HepG2 (cell line): ENCODE measurements at regions not wholly inside any gene's neighbourhood (a gene's known extent, or its start where the extent isn't known, plus 50 kb on each side); places are given as distances from the start of the nearest gene placed in this dataset.

Experiments
- BCL6 ChIP-seq: IDR thresholded peaks from 2 replicates; pipeline ENCODE4 v1.6.1; 2016; ENCODE audit warnings: missing genetic modification reagents, missing compliant biosample characterization
- DPF2 ChIP-seq: sonication (generic); formaldehyde crosslinking; IDR thresholded peaks from 2 replicates; pipeline ENCODE4 v1.4.0; 2020; ENCODE audit warnings: mild to moderate bottlenecking, low read depth, missing genetic modification reagents, borderline replicate concordance
- NFYB ChIP-seq: sonication (generic); formaldehyde crosslinking; IDR thresholded peaks from 2 replicates; pipeline ENCODE4 v1.4.0; 2020; ENCODE audit warnings: missing genetic modification reagents
- POLR2A ChIP-seq, 2 experiments: IDR thresholded peaks; 2 replicates each; pipeline ENCODE4 v1.6.1; 2011; ENCODE audit warnings: low read depth in 2 of 2, low read length in 2 of 2, mild to moderate bottlenecking in 1 of 2, moderate library complexity in 1 of 2; ENCODE audit not compliant: insufficient read depth in 1 of 2
- RFX5 ChIP-seq: IDR thresholded peaks from 2 replicates; pipeline ENCODE4 v1.6.1; 2011; ENCODE audit warnings: low read depth, low read length, improper control_type of control experiment
- SAFB2 ChIP-seq: sonication (generic); formaldehyde crosslinking; IDR thresholded peaks from 2 replicates; pipeline ENCODE4 v1.5.1; 2020; ENCODE audit warnings: missing genetic modification reagents, low read depth, mild to moderate bottlenecking, borderline replicate concordance
- SMAD1 ChIP-seq: sonication (generic); formaldehyde crosslinking; IDR thresholded peaks from 2 replicates; pipeline ENCODE4 v1.4.0; 2020; ENCODE audit warnings: missing genetic modification reagents, low read depth, mild to moderate bottlenecking, borderline replicate concordance
- STAG1 ChIP-seq: sonication (generic); formaldehyde crosslinking; IDR thresholded peaks from 2 replicates; pipeline ENCODE4 v1.4.0; 2020; ENCODE audit warnings: missing genetic modification reagents
- TRIM24 ChIP-seq: sonication (generic); formaldehyde crosslinking; IDR thresholded peaks from 2 replicates; pipeline ENCODE4 v1.8.0; 2022; ENCODE audit warnings: mild to moderate bottlenecking, missing genetic modification reagents
- ZNF124 ChIP-seq: sonication (generic); formaldehyde crosslinking; IDR thresholded peaks from 2 replicates; pipeline ENCODE4 v1.4.0; 2020; ENCODE audit warnings: missing genetic modification reagents
- ZNF264 ChIP-seq: sonication (generic); formaldehyde crosslinking; IDR thresholded peaks from 2 replicates; pipeline ENCODE4 v1.4.0; 2020; ENCODE audit warnings: missing genetic modification reagents
- TF ChIP-seq, protein P1 (sequence below): sonication (generic); formaldehyde crosslinking; IDR thresholded peaks from 2 replicates; pipeline ENCODE4 v1.5.0; 2020; ENCODE audit warnings: mild to moderate bottlenecking, missing genetic modification reagents, moderate library complexity
- TF ChIP-seq, protein P2 (sequence below), 2 experiments: IDR thresholded peaks; 2 replicates each; pipeline ENCODE4 v1.6.1; 2011 to 2012; ENCODE audit warnings: low read length in 2 of 2, borderline replicate concordance in 1 of 2, low read depth in 1 of 2, mild to moderate bottlenecking in 1 of 2, moderate library complexity in 1 of 2
- TF ChIP-seq, protein P3 (sequence below): sonication (generic); formaldehyde crosslinking; IDR thresholded peaks from 2 replicates; pipeline ENCODE4 v1.4.0; 2020; ENCODE audit warnings: missing genetic modification reagents

DNA sequence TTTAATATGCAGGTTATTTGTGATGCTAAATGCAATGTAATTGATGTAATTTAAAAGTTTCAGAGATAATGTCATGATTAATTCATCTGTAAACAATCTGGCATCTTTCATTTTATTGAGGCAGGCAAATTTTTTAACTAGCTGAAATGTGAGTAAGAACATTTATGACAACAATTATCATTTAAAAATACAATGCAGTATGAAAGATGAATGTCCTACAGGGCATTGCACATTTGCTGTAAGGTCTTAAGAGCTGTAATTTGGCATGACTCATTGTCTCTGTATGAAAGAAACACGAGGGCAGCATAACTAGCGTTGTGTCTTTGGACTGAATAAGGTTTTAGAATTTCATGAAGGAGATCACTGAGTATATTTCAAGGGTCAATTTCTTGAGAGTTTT, 642.8 kb downstream of the PLA2G4A start:
- no peak for TF ChIP-seq BCL6 (CRISPR knock-in tag)
- no peak for TF ChIP-seq NFYB (CRISPR knock-in tag)
- TF ChIP-seq POLR2A (IDR thresholded peaks at IDR 0.05; ENCODE audit: insufficient read depth in 1 of 2, low read depth in 2 of 2, low read length in 2 of 2), result no peak
- no peak for TF ChIP-seq SMAD1 (CRISPR knock-in tag)
- no peak for TF ChIP-seq ZNF124
- no peak for TF ChIP-seq RFX5
- TF ChIP-seq, protein P1, sequence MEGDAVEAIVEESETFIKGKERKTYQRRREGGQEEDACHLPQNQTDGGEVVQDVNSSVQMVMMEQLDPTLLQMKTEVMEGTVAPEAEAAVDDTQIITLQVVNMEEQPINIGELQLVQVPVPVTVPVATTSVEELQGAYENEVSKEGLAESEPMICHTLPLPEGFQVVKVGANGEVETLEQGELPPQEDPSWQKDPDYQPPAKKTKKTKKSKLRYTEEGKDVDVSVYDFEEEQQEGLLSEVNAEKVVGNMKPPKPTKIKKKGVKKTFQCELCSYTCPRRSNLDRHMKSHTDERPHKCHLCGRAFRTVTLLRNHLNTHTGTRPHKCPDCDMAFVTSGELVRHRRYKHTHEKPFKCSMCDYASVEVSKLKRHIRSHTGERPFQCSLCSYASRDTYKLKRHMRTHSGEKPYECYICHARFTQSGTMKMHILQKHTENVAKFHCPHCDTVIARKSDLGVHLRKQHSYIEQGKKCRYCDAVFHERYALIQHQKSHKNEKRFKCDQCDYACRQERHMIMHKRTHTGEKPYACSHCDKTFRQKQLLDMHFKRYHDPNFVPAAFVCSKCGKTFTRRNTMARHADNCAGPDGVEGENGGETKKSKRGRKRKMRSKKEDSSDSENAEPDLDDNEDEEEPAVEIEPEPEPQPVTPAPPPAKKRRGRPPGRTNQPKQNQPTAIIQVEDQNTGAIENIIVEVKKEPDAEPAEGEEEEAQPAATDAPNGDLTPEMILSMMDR (CRISPR knock-in tag), result no peak
- no peak for TF ChIP-seq TRIM24 (CRISPR knock-in tag)
- TF ChIP-seq DPF2, result no peak
- TF ChIP-seq STAG1 (CRISPR knock-in tag), result no peak
- TF ChIP-seq, protein P2, sequence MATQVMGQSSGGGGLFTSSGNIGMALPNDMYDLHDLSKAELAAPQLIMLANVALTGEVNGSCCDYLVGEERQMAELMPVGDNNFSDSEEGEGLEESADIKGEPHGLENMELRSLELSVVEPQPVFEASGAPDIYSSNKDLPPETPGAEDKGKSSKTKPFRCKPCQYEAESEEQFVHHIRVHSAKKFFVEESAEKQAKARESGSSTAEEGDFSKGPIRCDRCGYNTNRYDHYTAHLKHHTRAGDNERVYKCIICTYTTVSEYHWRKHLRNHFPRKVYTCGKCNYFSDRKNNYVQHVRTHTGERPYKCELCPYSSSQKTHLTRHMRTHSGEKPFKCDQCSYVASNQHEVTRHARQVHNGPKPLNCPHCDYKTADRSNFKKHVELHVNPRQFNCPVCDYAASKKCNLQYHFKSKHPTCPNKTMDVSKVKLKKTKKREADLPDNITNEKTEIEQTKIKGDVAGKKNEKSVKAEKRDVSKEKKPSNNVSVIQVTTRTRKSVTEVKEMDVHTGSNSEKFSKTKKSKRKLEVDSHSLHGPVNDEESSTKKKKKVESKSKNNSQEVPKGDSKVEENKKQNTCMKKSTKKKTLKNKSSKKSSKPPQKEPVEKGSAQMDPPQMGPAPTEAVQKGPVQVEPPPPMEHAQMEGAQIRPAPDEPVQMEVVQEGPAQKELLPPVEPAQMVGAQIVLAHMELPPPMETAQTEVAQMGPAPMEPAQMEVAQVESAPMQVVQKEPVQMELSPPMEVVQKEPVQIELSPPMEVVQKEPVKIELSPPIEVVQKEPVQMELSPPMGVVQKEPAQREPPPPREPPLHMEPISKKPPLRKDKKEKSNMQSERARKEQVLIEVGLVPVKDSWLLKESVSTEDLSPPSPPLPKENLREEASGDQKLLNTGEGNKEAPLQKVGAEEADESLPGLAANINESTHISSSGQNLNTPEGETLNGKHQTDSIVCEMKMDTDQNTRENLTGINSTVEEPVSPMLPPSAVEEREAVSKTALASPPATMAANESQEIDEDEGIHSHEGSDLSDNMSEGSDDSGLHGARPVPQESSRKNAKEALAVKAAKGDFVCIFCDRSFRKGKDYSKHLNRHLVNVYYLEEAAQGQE (IDR thresholded peaks at IDR 0.05; ENCODE audit: borderline replicate concordance in 1 of 2, low read depth in 1 of 2, low read length in 2 of 2), result no peak
- TF ChIP-seq SAFB2 (CRISPR knock-in tag), result no peak
- TF ChIP-seq, protein P3, sequence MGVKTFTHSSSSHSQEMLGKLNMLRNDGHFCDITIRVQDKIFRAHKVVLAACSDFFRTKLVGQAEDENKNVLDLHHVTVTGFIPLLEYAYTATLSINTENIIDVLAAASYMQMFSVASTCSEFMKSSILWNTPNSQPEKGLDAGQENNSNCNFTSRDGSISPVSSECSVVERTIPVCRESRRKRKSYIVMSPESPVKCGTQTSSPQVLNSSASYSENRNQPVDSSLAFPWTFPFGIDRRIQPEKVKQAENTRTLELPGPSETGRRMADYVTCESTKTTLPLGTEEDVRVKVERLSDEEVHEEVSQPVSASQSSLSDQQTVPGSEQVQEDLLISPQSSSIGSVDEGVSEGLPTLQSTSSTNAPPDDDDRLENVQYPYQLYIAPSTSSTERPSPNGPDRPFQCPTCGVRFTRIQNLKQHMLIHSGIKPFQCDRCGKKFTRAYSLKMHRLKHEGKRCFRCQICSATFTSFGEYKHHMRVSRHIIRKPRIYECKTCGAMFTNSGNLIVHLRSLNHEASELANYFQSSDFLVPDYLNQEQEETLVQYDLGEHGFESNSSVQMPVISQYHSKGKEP (CRISPR knock-in tag), result no peak
- no peak for TF ChIP-seq ZNF264 (CRISPR knock-in tag)
